ENCODE measurements at regions not wholly inside any gene's neighbourhood (a gene's known extent, or its start where the extent isn't known, plus 50 kb on each side); places are given as distances from the start of the nearest gene placed in this dataset.

GRCh38 chr1:29382851-29383745 lies 146.8 kb downstream of the PTPRU start:
- TF ChIP-seq POLR2A (IDR thresholded peaks at IDR 0.05) (no peak), CTCF (IDR thresholded peaks at IDR 0.05) (no peak), EP300 (IDR thresholded peaks at IDR 0.05) (no peak)
